Stimulated activated CD4-positive, alpha-beta T cell treated with anti-CD3 and anti-CD28 coated beads, Interleukin-1b, Interleukin-23, amount 100 ng/mL, for 4 hours (primary cell): ENCODE measurements at regions not wholly inside any gene's neighbourhood (a gene's known extent, or its start where the extent isn't known, plus 50 kb on each side); places are given as distances from the start of the nearest gene placed in this dataset.

Source experiments
- DNase-seq, 2 donors: peaks; one replicate each; pipeline ENCODE4 v3.0.0-alpha.2; 2020; ENCODE audit warnings: low read depth in 2 of 2

GRCh38 chr2:237170020-237170419 is 84.3 kb downstream of the COPS8 start:
- DNase-seq: no peak

- DNase-seq: no peak
These were observed 85.7 kb downstream of the COPS8 start for GRCh38 chr2:237171396-237171795.

GRCh38 chr2:237171881-237172280 is 86.2 kb downstream of the COPS8 start:
- no peak for DNase-seq

DNA sequence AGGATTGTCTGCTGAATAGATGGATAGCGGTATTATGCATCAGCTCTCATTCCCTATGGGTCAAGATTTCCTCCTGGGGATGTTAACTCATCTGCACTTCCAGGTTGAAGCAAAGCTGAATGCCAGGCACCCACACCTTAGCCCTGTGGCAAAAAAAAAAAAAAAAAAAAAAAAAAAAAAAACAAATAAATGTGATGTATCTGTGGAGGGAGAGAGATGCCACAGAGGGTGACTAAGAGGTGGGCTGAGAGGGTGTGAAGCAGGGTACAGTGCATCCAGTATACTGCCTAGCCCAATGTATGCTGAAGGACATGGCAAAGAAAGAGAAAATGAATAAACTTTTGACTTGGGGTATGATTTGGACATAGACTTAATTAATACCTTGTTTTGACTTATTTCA is 91.4 kb downstream of the COPS8 start:
- no peak for DNase-seq

GRCh38 chr2:237177986-237178385 is 92.3 kb downstream of the COPS8 start:
- DNase-seq: no peak

DNA sequence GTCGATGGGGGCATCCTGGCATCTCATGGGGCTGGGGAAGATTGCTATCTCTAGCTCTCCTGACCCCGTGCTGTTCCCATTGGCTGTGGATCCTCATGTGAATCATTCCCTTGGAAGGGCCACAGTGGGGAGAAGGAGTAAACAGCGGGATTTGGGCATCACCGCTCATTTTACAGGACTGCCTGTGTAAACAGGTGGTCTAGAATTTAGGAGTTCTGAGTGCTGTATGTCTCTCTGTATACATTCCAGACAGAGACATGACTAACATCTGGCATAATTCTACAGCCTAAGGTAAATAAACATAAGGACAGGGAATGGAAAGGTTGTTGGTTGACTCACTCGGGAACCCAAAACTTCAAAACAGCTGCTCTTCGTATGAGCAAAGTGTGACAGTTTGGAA is 92.7 kb downstream of the COPS8 start:
- DNase-seq: no peak

DNA sequence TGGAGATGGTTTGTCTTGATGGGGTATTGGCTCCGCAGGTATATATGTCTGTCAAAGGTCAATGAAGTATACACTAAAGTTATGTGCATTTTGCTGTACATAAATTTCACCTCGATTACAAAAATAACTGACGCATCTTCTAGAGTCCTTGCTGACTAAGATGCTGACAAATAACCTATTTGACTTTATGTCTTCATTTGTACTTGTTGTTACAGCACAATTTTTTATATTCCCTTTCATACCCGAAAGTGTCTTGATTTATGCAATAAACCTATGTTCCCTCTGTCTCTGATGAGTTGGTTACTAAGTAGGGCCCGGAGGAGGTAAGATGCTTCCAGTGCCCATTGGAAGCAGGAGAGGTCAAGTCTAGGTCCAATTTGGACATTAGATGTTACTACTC is 93.5 kb downstream of the COPS8 start:
- DNase-seq: no peak

- DNase-seq: no peak
These were observed 94.5 kb downstream of the COPS8 start for GRCh38 chr2:237180187-237180586.

- DNase-seq: no peak
These were observed 95.3 kb downstream of the COPS8 start for GRCh38 chr2:237180987-237181386.

GRCh38 chr2:237181844-237182243 is 96.2 kb downstream of the COPS8 start:
- DNase-seq: no peak

DNA sequence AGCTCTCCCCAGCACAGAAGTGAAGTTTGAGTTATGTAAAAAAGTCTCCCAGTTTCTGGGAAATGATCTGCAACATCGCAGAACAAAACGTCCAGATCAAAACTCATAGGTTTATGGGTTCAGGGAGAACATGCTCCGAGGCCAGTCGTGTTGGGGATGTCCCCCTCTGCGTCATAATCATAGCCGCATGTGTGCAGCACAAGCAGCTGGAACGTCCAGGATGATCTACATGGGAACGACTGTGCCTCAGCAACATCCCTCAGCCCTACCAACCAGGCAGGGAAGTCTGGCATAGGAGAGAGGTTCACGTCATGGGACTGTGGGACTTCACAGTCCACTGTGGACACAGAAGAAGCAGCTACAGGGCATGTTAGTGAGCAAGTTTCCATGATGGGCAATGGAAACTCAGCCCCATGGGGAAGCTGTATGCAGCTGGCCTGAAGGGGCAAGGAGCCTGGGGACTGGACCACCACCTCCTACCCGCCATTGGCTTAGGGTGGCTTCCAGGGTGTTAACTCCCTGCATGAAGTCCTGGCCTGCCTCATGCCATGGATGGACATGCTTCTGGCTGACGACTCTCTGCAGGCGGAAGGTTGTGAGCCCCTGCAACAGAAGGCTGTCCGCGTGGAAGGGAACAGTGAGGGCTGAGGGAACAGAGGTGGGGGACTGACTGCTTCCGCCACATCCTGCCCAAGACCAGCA is 96.9 kb downstream of the COPS8 start:
- no peak for DNase-seq

GRCh38 chr2:237184192-237184918 is 98.7 kb downstream of the COPS8 start:
- no peak for DNase-seq

DNA sequence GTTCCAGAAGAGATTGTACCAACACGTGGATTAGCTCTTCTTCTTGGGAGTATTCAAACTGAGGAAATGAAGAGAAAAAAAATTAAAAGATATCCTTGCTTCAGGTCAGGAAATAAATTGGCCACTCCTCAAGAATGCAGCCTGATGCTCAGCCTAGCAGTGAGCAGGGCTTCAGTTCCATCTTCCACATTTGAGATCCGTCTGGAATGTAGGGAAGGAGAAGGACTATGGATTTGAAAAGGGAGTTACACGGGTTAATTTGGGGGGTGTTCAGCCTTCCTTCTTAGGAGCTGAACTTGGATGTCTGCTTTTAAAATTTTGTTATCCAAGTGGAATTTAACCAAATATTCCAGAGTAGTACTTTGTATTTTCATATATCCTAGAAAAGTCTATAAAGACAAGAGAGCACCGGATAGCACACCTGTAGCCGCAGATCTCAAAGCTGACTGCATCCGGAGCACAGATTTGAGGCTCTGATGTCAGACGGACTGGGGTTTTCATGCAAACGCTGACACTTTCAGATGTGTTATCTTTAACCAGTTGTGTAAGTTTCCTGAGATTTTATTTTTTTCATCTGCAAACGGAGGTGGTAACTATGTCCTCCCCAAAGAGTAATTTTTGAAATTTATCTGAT is 99.3 kb downstream of the COPS8 start:
- DNase-seq: no peak

- DNase-seq: no peak
These were observed 99.8 kb downstream of the COPS8 start for GRCh38 chr2:237185553-237185925.

DNA sequence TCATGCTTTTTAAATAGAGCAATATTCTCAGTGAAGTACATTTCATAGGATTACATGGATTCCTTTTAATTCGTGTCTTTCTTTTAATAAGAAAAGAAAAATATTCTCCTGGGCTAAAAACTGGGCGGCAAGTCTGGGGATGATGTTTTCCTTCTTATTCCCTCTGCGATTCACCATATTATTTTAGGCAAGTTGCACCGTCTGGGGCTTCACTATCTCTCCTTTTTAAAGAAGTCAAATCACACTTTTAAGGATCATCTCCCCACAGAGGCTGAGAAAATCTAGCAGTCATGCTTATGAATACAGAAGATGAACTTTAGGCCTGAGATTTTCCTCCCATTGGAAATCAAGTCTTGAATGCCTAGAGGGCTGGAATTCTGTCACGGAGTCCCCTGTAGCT is 104.1 kb downstream of the COPS8 start:
- DNase-seq: no peak

GRCh38 chr2:237190966-237191713 is 105.5 kb downstream of the COPS8 start:
- no peak for DNase-seq

- DNase-seq: no peak
These were observed 106.0 kb downstream of the COPS8 start for GRCh38 chr2:237191714-237192081.

- DNase-seq: no peak
These were observed 107.2 kb downstream of the COPS8 start for GRCh38 chr2:237192881-237193280.

DNA sequence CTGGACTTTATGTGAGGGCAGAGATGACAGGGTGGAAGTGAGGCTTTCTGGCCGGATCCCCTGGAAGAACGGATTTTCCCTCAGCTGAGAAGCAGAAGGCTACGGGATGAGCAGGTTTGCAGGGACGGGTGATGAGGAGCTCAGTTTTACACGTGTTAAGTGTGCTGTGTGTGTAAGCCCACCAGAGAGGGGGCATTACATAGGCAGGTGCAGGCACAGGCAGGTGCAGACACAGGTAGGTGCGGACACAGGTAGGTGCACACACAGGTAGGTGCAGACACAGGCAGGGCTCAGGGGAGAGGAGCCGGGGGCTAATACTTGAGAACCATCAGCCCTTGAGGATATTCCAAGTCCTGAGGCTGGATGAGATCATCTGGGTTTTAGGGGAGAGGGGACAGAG is 107.7 kb downstream of the COPS8 start:
- no peak for DNase-seq

DNA sequence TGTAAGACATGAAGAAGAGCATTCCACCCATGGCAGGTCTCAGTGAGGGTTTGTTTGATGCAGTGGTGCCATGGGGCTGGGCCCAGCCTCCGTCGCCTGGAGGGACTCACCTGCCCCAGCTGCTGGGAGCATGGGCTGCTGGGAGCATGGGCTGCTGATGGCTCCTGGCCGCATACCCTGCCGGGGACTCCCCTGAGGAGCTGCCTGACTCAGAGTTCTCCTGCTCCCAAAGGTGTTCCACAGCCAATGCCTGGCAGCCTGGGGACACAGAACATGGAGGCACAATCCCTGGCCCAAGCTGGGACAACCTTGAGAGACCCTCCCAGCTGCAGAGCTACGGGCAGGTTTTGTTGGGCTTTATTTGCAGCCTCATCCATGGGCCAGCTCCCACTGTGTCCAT is 108.4 kb downstream of the COPS8 start:
- DNase-seq: no peak

DNA sequence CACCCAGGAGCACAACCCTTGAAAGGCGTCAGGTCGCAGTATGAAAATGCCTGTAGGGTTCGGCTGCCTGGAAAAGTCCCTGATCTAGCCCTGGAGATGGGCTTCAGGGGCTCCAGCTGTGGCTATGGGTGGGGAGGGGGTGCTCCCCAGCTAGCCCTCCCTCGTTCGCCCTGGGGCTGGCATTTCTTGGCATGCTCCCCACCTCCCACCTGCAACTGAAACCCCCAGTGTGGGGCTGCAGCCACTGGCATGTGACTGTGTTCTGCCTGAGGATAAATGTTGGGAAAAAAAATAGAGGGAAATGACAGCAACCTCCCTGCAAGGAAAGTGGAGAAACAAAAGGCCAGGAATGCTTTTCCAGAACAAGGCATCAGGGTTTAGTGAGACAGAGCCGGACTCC is 109.2 kb downstream of the COPS8 start:
- DNase-seq: no peak

DNA sequence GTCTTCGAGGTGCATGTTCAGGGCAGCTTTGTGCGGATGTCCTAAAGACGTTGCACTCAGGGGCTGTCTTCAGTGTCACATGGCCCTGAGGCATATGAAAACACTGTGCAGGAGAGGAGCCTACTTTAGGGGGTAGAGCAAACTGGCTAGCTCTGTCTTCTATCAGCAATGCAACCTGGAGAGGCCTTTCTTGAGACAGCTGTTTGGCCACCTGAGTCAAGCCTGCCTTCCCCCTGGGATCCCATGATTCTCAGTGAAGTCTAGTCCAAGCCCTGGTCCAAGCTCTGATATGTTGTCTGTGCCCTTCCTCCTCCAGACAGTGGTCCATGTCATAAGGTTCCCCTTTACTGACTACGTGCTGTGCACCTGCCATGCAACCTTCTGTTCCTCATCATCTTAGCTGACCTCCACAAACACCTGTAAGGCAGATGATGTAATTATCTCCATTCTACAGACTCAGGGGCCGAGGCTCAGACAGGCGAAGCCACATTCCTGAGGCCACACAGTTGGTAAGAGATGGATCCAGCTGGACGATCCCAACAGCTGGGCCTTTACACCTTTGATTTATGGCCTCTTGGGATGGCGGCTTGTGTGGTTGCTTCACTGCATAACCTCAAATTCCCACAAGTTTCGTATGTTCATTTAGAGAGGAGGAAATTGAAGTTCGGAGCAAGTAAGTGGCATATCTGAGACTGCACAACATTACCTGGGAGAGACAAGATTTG is 109.9 kb downstream of the COPS8 start:
- DNase-seq: no peak
